Temporal lobe (tissue), 1 donor: ENCODE measurements at regions not wholly inside any gene's neighbourhood (a gene's known extent, or its start where the extent isn't known, plus 50 kb on each side); places are given as distances from the start of the nearest gene placed in this dataset. TPM values are rescaled to one million over a fixed set of nuclear protein-coding genes. Genes with fewer than 3 reads are reported as not detected.

Experiments
- small RNA-seq: library from RNA; depleted of rRNA; stranded (forward); fragments of <200 nt; gene quantifications from one replicate; pipeline ENCODE3, GENCODE V24; 2014; ENCODE audit warnings: low replicate concordance

Small RNA genes lying in the stretch of these regions (small RNA-seq; reads per million reads assigned to genes)
- gene AL161423.1: not detected
- gene HMGN2P39: not detected
- gene RNA5SP30: not detected
- not detected for gene RNU7-88P
- gene RNY4P29: not detected
